Activated CD8-positive, alpha-beta memory T cell treated with anti-CD3 and anti-CD28 coated beads for 36 hours (primary cell): ENCODE measurements at regions not wholly inside any gene's neighbourhood (a gene's known extent, or its start where the extent isn't known, plus 50 kb on each side); places are given as distances from the start of the nearest gene placed in this dataset.
"Not testable (repeated sequence)": the region's sequence is repeated elsewhere in the genome, so short reads cannot be mapped to it uniquely, and the experiment has no call there.

Experiments
- CTCF ChIA-PET: fragments of 350-600 bp; sonication (Branson Sonifier 250); formaldehyde crosslinking; loops from one replicate; lab custom pipeline; 2021; ENCODE audit warnings: antibody characterized with exemption; lab: Charles Lee
- POLR2A ChIA-PET: fragments of 350-600 bp; sonication (Branson Sonifier 250); formaldehyde crosslinking; loops from one replicate; lab custom pipeline; 2021; ENCODE audit warnings: antibody characterized with exemption; lab: Charles Lee

DNA sequence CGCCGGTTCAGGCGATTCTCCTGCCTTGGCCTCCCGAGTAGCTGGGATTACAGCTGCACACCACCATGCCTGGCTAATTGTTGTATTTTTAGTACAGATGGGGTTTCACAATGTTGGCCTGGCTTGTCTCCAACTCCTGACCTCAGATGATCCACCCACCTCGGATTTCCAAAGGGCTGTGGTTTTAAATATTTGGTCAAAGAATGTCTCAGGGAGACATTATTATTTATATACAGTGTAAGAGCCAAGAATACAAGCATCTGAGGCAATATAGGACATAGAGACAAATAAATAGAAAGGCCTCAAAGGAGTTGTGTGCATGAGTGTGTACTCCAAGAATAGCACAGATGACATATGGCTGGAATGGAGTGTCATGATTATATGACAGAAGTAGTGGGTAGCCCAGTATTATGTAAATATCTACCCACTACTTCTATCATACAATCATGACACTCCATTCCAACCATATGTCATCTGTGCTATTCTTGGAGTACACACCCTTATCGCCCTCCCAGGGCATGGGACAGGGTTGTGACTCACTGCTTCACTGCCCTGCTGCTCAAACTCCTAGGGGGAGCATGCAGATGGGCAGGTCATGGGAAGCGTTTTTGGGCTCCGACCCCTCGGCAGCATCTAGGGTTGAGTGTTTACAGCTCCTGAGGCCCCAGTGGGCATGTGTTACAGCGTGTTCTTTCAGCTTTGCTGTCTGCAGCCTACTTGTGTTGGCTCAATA lies 1649.8 kb upstream of the PCDH10 start:
- ChIA-PET CTCF (no interaction called here), POLR2A (no interaction called here)

DNA sequence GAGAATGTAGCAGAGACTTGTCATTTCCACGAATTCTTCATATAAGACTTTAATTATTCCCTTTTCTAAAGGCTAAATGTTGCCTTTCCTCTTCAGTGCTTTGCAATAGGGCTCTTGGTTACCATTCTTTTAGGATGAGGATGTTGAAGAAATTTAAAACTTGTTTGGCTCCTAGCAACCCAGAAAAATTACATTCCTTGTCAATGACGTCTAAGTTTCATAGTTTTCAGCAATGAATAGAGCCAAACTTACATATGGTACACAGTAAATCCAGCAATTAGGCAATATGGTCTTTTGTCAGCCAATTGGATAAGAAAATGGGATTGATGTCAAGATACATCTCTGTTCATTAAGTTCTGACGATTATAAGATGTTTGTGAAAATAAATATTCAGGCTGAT lies 1639.6 kb upstream of the PCDH10 start:
- POLR2A ChIA-PET, result no interaction called here
- CTCF ChIA-PET, result no interaction called here

DNA sequence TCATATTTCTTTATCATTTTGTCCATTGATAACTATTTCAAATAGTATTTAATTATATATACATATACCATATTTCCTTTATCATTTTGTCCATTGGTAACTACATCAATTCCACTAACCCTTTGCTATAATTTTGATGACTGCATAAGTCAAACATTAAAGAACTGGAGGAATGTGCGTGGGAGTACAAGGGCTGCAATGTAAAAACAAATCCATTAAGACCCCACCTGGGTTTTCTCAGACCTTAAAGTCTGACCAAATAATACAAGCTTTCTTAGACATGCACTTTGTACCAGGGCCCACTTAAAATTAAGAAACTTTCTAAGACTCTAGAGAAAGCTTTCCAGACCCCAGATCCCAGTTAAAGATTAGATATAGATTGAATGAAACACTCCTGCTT lies 1622.4 kb upstream of the PCDH10 start:
- ChIA-PET POLR2A (no interaction called here), CTCF (no interaction called here)

DNA sequence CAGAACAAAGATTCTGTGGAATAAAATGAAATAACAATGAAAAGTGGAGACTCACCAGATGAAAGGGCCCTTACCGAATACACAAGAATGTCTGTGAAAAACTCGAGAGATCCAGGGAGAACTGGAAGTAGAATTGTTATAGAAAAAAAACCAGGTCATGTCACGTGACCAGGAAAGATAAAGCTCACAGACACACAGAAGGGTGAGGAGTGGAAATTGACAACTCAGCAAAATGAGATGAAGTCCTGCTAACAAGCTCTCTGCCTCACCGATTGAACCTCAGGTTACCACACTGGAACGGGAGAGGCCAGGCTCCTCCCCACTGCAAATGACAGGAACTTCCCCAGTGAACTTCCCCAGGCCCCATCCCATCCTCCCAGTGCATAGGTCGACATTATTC lies 1618.0 kb upstream of the PCDH10 start:
- CTCF ChIA-PET, result no interaction called here
- POLR2A ChIA-PET, result no interaction called here

DNA sequence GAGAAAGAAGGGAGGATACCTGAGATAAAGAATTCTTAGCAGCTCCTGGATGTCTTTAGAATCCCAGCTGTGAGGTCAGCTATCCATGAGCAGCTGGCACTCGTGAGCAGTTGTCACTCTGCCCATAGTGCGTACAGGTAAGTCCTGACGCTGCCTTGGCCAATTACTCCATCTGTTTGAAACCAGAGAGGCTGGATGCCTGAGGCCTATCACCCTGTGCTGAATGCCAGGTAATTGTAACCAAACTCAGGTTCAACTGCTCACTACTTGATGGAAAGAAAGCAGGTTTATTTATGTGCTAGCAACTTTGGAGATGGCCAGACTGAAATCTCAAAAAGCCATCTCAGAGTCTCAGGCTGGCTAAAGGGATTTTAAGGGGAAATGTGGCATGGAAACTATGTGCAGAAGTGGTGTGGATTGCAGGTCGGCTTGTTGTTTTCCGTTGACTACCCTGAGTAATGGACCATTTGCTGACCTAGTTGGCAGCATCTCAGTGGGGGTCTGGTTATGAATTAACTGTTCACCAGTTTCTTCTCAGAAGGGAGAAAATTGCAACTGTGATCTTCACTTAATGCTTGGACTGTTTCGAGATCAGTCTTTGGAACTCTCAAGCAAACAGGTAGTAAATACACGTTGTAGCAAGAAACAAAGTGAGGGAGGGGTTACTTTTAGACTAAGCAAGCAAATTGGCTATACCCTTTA lies 1614.0 kb upstream of the PCDH10 start:
- POLR2A ChIA-PET, result no interaction called here
- CTCF ChIA-PET, result no interaction called here

DNA sequence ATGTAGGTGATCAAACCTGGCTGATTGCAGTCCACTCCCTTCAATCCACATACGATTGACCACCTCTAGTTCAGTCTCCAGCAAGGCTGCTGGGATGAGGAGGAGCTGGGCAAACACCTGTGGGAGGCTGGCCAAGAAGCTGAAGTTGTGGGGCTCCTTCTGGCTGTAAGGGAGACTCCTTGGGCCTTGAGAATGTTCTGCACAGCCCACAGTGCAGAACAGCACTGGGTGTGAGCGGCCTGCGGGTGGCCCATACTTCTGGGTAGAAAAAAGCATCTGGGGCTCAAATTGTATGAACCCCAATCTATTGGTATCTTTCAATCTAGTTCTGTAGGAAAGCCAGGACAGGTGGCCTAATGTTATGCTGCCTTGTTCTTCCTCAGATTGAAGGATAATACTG lies 1608.8 kb upstream of the PCDH10 start:
- CTCF ChIA-PET, result no interaction called here

DNA sequence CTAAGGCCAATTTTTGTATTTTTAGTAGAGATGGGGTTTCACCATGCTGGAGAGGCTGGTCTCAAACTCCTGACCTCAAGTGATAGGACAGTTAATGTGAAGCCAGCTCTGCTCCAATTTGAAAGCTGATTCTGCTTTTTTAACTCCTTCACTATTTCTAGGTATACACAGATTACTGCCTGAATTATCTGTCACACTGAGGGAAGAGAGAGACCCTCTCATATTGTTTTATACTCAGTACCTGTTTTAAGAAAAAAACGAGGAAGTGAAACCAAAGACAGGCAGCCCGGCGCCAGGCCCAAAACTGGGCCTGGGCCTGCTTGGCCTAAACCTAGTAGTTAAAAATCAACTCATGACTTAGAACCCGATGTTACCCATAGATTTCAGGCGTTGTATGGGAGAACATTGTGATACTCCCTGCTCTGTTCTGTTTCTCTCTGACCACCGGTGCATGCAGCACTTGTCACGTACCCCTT lies 1601.5 kb upstream of the PCDH10 start:
- CTCF ChIA-PET, result no interaction called here

More for the DNA sequence above, 1608.8 kb upstream of the PCDH10 start:
- POLR2A ChIA-PET, result no interaction called here

DNA sequence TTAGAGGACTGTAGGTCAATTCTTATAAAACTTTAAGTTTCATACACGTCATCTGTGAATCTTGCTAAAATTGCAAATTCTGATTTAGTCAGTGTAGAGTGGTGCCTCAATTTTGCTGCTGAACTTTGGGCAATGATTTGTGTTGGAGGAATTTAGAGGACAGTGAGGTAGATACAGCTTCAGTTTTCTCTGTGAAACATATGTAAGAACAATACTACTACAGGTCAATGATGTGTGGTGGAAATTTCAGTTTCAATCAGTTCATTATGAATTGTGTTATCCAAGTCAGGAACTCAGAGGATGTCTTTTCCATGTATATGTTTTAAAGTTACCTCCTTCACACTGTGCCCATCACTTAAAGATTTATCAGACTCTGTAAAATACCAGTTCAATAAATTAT lies 1597.8 kb upstream of the PCDH10 start:
- ChIA-PET POLR2A (no interaction called here), CTCF (no interaction called here)

More for the DNA sequence above, 1601.5 kb upstream of the PCDH10 start:
- POLR2A ChIA-PET, result no interaction called here

DNA sequence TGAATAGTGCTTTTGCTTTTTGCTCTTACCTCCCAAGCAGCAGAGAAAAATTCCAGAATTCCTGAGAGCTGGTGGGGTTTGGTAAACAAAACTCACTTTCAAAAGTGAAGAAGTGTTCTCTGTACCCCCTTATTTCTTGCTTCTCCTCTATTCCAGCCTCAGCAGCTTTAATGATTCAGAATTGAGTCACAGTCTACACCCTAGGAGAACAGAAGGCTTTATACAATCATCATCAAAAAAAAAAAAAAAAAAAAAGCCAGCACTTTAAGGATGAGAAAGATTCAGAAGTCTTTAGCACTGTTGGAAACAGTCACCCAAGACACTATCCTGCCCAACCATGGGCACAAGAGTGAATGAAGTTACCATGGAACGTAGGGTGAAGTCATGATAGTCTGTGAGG lies 1583.1 kb upstream of the PCDH10 start:
- ChIA-PET CTCF (no interaction called here), POLR2A (no interaction called here)

DNA sequence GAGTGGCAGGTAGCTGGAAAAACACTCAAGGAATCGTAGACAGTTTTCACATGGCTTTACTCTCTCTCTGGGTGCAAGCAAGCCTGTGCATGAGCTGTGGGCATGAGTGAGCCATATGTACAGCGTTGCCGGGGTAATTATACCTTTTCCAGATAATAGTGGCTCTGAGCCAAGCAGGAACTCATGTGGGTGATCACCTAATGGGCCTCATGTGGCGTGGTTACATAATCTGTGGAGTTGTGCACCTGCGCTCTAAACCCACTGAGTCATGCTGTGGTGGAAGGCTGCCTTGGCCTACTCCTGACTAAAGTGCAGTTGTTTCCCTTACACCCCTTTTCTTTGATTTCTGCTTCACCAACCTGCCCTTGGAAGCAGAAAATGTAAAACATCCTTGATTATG lies 1564.5 kb upstream of the PCDH10 start:
- POLR2A ChIA-PET, result no interaction called here
- CTCF ChIA-PET, result no interaction called here

DNA sequence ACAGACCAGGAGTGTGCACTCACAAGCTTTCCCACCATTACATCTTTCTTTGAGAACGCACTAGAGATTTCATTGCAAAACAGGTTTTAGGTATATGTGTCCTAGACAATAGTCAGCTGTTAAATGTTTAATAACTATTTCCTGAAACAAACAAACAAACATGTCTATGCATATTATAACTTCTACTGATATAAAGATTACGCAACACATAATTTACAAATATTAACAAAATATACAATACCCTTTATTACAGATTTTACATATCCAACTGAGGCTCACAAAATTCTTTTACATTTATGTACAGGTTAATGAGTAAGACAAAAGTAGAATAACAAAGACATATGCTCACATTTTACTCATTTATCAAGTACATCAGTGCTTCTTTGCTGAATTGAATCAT lies 1554.0 kb upstream of the PCDH10 start:
- ChIA-PET POLR2A (no interaction called here), CTCF (no interaction called here)

DNA sequence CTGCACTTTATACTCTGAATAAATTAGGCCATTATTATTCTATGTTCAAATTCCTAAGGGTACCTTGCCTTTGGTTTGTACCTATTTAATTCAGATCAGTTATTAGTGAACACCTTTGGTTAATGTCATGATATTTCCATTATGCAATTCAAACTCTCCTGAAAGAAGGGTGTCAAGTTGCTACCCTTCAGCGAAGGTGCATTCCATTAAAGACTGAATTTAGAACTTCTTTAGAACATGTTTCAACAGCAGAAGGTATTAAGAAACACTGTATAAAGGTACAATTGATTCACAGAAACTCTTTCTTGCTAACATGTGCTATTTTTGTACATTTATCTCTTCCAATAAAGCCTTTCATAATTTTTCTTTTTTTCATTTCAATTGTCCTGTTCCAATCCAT lies 1545.4 kb upstream of the PCDH10 start:
- ChIA-PET POLR2A (no interaction called here), CTCF (no interaction called here)

DNA sequence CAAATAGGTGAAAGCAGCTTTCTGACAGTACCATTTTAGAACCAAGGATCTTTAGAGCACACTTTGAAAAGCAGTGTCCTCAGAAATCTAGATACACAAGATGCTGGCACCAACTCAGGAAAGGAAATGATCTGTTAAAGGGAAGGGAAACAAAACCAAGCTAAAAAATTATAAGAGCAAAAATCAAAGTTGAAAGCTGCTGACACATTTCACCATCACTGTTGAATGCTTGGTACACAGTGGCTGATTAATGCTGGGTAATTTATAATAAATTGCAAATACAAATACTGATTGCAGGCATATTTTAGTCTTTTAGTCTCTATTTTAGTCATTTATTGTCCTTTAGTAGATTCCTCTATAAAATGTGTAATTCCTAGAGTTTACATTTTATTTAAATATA lies 1540.1 kb upstream of the PCDH10 start:
- ChIA-PET POLR2A (no interaction called here), CTCF (no interaction called here)

DNA sequence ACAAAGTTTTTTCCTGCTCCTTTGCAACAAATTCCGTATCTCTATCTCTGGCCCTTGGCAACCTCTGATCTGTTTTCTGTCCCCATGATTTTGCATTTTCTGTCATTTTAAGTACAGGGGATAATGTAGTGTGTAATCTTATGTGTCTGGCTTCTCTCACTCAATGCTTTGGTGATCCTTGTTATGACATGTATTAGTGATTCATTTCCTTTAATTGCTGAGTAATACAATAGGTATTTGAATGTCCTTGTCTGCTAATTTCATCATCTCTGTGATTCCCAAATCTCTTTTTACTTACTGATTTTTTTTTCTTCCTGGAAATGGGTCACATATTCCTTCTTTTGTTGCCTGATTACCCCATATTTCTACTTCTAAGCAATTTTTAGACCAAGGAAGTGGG lies 1538.6 kb upstream of the PCDH10 start:
- CTCF ChIA-PET, result not testable (repeated sequence)

DNA sequence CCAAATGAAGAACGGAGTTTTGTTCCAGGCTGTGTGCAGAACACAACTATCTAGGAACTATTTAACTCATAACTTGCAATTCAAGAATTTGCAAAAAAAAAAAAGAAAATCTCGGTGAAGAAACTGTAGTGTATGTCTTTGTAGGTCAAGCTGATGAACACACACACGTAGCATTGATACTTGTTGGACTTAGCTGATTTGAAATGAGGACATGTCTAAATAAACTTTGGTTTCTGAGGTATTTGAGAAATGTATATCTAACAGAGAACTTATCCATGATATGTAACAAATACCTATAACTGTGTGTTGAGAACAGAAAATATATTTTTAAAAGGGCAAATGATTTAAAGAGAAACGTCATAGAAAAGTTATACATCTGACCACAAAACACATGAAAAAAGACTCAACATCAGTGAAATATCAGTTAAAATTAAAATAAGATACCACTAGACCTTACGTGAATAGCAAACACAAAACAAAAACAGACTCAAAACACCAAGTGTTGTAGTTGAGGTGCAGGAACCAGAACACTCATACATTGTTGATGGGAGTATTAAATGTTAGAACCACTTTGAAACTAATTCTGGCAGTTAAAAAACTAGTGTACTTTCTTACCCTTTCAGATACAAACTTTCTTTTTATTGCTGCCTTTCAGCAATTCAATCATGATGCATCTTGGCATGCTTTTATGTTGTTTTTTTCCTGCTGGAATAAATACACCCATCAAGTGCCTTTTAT lies 1535.8 kb upstream of the PCDH10 start:
- ChIA-PET CTCF (no interaction called here), POLR2A (no interaction called here)

More for the DNA sequence above, 1538.6 kb upstream of the PCDH10 start:
- POLR2A ChIA-PET, result not testable (repeated sequence)

DNA sequence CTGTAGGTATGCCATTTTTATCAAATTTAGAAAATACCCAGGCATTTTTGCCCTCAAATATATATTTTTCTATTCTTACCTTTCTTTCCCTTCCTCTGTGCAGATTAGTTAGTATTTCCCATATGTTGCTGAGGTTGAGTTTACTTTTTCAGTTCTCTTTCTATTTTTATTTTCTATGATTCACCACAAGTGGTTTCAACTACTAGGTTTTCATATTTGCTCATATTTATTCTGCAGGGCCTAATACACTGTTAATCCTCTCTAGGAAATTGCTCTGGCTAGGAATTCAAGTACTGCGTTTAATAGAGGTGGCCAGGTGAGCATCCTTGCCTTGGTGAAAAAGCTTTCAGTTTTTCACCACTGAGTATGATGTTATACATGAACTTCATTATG lies 1535.3 kb upstream of the PCDH10 start:
- ChIA-PET POLR2A (no interaction called here), CTCF (no interaction called here)

DNA sequence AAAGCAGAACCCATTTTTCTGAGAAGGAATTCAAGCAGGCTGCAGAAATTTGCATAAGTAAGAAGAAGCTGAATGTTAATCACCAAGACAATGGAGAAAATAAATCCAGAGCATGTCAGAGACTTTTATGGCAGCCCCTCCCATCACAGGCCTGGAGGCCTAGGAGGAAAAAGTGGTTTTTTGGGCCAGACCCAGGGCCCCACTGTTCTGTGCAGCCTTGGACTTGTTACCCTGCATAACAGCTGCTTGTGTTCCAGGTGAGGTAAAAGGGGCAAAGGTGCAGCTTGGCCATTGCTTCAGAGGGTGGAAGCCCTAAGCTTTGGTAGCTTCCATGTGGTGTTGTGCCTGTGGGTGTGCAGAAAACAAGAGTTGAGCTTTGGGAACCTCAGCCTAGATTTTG lies 1516.2 kb upstream of the PCDH10 start:
- ChIA-PET CTCF (no interaction called here), POLR2A (no interaction called here)

DNA sequence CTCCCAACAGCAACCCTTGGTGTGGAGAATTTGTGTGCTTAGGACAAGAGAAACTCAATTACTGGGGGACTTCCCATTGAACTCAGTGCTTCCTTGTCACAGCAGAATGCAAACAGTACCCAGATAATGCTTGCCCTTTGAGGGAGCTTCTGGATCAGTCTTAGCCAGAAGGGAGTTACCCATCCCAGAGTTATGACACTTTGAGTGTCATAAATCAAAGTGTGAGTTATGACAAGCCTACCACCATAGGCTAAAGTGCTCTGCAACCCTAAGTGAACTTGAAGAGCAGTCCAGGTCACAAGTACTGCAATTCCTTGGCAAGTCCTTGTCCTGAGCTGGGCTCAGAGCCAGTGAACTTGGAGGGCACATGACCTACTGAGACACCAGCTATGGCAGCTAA lies 1513.9 kb upstream of the PCDH10 start:
- POLR2A ChIA-PET, result no interaction called here
- CTCF ChIA-PET, result no interaction called here

DNA sequence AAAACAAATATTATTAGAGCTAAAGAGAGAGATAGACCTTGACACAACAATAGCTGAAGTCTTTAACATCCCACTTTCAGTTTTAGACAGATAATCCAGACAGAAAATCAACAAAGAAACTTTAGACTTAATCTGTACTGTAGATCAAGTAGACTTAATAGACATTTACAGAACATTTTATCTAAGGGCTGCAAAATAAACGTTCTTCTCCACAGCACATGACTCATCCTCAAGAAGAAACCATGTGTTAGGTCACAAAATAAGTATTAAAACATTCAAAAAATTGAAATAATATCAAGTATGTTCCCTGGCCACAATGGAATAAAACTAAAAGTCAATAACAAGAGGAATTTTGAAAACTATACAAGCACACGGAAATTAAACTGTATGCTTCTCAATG lies 1510.3 kb upstream of the PCDH10 start:
- CTCF ChIA-PET, result no interaction called here

DNA sequence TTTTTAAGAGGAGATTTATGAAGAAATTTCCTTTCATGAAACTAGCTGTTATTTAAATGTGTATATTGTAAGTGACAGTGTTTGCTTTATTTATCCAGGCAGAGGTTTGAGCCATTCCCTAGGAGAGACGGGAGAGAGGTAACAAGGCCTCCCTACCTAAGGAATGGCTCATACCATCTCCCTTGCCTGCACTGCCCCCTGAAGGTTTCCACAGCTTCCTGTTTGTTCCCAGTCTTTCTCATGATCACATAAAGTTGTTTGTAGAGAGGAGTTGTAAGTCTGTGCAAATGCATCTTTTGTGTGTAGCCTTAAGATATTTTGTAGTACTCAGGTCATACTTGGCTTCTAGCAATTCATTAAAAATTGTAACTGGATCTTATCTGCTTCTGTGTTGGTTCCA lies 1504.5 kb upstream of the PCDH10 start:
- CTCF ChIA-PET, result no interaction called here
- POLR2A ChIA-PET, result no interaction called here

More for the DNA sequence above, 1510.3 kb upstream of the PCDH10 start:
- POLR2A ChIA-PET, result no interaction called here

DNA sequence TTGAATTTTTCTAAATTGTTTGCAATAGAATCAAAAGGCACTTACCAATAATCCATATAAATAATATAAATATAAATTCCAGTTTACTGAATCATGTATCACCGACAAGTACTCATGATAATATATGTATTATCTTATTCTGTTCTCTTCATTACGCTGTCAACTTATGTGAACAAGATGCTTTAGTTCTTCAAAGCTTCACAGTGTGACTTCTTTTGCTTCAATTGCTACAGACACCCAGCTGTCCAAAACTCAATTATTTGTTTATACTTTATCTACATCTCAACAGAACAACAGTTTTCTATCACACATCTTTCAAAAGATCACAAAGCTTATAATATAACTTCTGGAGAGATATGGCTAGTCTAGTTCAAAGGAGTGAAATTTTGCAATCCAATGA lies 1499.9 kb upstream of the PCDH10 start:
- POLR2A ChIA-PET, result no interaction called here
- CTCF ChIA-PET, result no interaction called here
